Calu3 (cell line): ENCODE measurements at regions not wholly inside any gene's neighbourhood (a gene's known extent, or its start where the extent isn't known, plus 50 kb on each side); places are given as distances from the start of the nearest gene placed in this dataset.

Source experiments
- BruUV-seq: library from RNA; stranded (reverse); fragments of 400-500 nt; replicated peaks from 2 replicates; lab custom pipeline; 2021; lab: Mats Ljungman, UMichigan
- CTCF ChIA-PET: fragments of 300-600 bp; sonication (Branson Sonifier 250); formaldehyde crosslinking; loops from one replicate; lab custom pipeline; 2022; ENCODE audit warnings: antibody characterized with exemption; lab: Charles Lee
- DNase-seq: peaks from one replicate; pipeline ENCODE4 v3.0.0; 2022
- H3K27ac Mint-ChIP-seq: one replicate; pipeline ENCODE4 v1.8.0; 2022; ENCODE audit warnings: mixed read lengths; ENCODE audit not compliant: unreplicated experiment
- H3K27me3 Mint-ChIP-seq: one replicate; pipeline ENCODE4 v1.8.0; 2022; ENCODE audit warnings: mixed read lengths; ENCODE audit not compliant: unreplicated experiment
- H3K36me3 Mint-ChIP-seq: one replicate; pipeline ENCODE4 v1.8.0; 2022; ENCODE audit warnings: mild to moderate bottlenecking, moderate library complexity, mixed read lengths; ENCODE audit not compliant: insufficient read depth, unreplicated experiment
- H3K4me1 Mint-ChIP-seq: one replicate; pipeline ENCODE4 v1.8.0; 2022; ENCODE audit warnings: mild to moderate bottlenecking, low read depth, mixed read lengths; ENCODE audit not compliant: unreplicated experiment
- H3K4me3 Mint-ChIP-seq: one replicate; pipeline ENCODE4 v1.8.0; 2022; ENCODE audit warnings: mild to moderate bottlenecking, low read depth, moderate library complexity, mixed read lengths; ENCODE audit not compliant: unreplicated experiment
- H3K9me3 Mint-ChIP-seq: one replicate; pipeline ENCODE4 v1.8.0; 2022; ENCODE audit warnings: low read depth, mixed read lengths; ENCODE audit not compliant: unreplicated experiment
- CTCF ChIP-seq: fragments of 200-600 bp; IDR thresholded peaks from one replicate; pipeline ENCODE4 v1.8.0; 2022; ENCODE audit warnings: antibody characterized with exemption; ENCODE audit not compliant: unreplicated experiment
- intact Hi-C: fragments of 100-400 bp; cut with micrococcal nuclease; formaldehyde crosslinking; loops from one replicate; pipeline ENCODE4 v1.10.0; 2022; ENCODE audit not compliant: unreplicated experiment

- CTCF ChIA-PET = interaction anchor here (0.6 kb wide), 1 partner anchor 14 kb away, joined by 3 read pairs; no protein-coding TSS in a partner anchor
- intact Hi-C loops = no loop called here
- Mint-ChIP-seq H3K4me1 (peaks cover 8% of the 10 kb centered on the region), H3K36me3 (no peaks in the 10 kb centered on the region), H3K27me3 (peaks cover 41% of the 10 kb centered on the region), H3K9me3 (no peaks in the 10 kb centered on the region), H3K4me3 (no peak overlapping the region), H3K27ac (no peak overlapping the region)
- no TSS peak for BruUV-seq
- TF ChIP-seq CTCF = no peak
- DNase-seq = no peak
Measured at GRCh38 chr12:105805730-105806399, 332.9 kb downstream of the NUAK1 start.

- Mint-ChIP-seq H3K27ac (no peak overlapping the region), H3K4me3 (no peak overlapping the region)
Measured at GRCh38 chr12:105806400-105806770, 332.4 kb downstream of the NUAK1 start.

GRCh38 chr12:105812366-105812765, 326.4 kb downstream of the NUAK1 start:
- DNase-seq = no peak
- Mint-ChIP-seq H3K27me3 (peaks cover 34% of the 10 kb centered on the region), H3K4me3 (no peak overlapping the region), H3K27ac (no peak overlapping the region), H3K9me3 (no peaks in the 10 kb centered on the region), H3K4me1 (no peaks in the 10 kb centered on the region), H3K36me3 (no peaks in the 10 kb centered on the region)
- BruUV-seq = no TSS peak
- CTCF ChIA-PET = no interaction called here
- intact Hi-C loops = no loop called here
- no peak for TF ChIP-seq CTCF

More at GRCh38 chr12:105806400-105806770, 332.4 kb downstream of the NUAK1 start:
- DNase-seq = no peak
- no peaks in the 10 kb centered on the region for H3K9me3 Mint-ChIP-seq
- intact Hi-C loops = no loop called here
- H3K4me1 Mint-ChIP-seq = peaks cover 8% of the 10 kb centered on the region
- no peaks in the 10 kb centered on the region for H3K36me3 Mint-ChIP-seq
- BruUV-seq = no TSS peak
- peaks cover 45% of the 10 kb centered on the region for H3K27me3 Mint-ChIP-seq
- CTCF ChIA-PET = no interaction called here
- TF ChIP-seq CTCF = no peak

- Mint-ChIP-seq H3K9me3 (no peaks in the 10 kb centered on the region), H3K27ac (no peak overlapping the region), H3K36me3 (no peaks in the 10 kb centered on the region), H3K4me1 (no peaks in the 10 kb centered on the region), H3K4me3 (no peak overlapping the region), H3K27me3 (peaks cover 32% of the 10 kb centered on the region)
- intact Hi-C loops = no loop called here
- DNase-seq = no peak
- BruUV-seq = no TSS peak
- TF ChIP-seq CTCF = no peak
- CTCF ChIA-PET = no interaction called here
Measured at GRCh38 chr12:105813201-105813600, 325.6 kb downstream of the NUAK1 start.
